D721Med (cell line): ENCODE measurements at regions not wholly inside any gene's neighbourhood (a gene's known extent, or its start where the extent isn't known, plus 50 kb on each side); places are given as distances from the start of the nearest gene placed in this dataset.

Experiments used
- DNase-seq: peaks from one replicate; pipeline ENCODE4 v3.0.0; 2011; ENCODE audit warnings: low spot score; ENCODE audit not compliant: insufficient read length
- FAIRE-seq: peaks from 2 replicates; lab custom pipeline; 2011; peaks lifted over from hg19 to GRCh38; lab: Jason Lieb, UNC
- CTCF ChIP-seq: IDR thresholded peaks from 2 replicates; pipeline ENCODE4 v1.5.1; 2012; ENCODE audit warnings: mild to moderate bottlenecking, control low read depth; ENCODE audit not compliant: insufficient read depth; ENCODE audit errors: missing control alignments

DNA sequence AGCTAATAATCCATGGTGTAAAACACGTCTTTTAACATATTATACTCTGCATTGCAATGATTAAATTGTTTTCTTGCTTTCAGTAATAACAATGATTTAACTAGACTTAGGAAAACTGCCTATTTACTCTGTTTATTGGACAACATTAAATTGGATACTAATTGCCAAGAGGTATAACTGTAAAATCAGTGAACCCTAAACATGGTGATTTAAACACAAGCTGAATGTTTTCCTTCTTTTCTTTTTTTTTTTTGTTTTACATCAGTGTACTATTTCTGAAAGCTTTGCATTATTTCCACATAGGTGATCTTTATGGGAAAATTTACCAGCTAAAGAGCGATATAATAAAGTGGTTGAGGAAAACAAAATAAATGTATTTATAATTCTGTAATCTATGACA lies 276.7 kb downstream of the PCDH7 start:
- TF ChIP-seq CTCF: no peak
- DNase-seq (no peak), FAIRE-seq (no peak)

DNA sequence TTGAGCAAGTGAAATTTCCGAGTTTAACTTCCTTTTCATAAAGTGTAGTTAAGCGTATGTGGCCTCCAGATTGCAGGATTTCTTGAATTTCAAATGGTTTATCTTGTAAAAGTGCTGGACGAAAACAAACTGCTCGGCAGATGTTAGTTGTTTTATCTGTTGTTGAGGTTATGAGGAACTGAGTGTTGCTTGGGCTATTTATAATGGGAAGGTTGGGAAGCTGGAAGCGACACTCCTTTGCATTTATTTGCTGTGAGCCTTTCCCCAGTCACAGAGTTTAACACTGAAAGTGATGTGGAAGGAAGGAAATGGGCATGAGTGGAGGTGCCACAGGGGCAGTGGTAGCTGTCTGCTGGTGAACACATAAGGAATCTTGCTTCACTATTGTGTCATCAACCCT lies 284.9 kb downstream of the PCDH7 start:
- no peak for TF ChIP-seq CTCF
- no peak for DNase-seq
- no peak for FAIRE-seq

- no peak for FAIRE-seq
- no peak for DNase-seq
- no peak for TF ChIP-seq CTCF
These were observed 287.7 kb downstream of the PCDH7 start for GRCh38 chr4:31007858-31008257.

DNA sequence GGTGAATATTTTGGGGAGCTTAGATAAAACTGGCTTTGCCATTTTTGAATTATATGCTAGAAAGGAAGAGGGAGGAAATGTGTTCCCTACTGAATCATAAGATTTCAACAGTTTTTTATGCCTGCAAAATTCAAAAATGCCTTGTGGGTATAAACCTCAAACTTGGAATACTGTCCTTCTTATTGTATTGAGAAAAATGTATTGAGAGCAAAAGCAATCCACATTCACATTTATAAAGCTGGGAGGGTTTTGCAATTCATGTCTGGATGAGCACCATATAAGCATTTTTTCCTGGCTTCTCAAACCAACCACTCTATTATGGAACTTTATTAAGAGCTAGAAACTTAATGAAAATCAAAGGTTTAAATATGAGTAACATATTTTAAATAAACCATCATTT lies 289.8 kb downstream of the PCDH7 start:
- DNase-seq (no peak), FAIRE-seq (no peak)
- TF ChIP-seq CTCF: no peak

- no peak for FAIRE-seq
- TF ChIP-seq CTCF: no peak
- no peak for DNase-seq
These were observed 295.0 kb downstream of the PCDH7 start for GRCh38 chr4:31015123-31015522.

GRCh38 chr4:31016322-31017061 lies 296.3 kb downstream of the PCDH7 start:
- no peak for DNase-seq
- FAIRE-seq: no peak
- TF ChIP-seq CTCF: no peak

DNA sequence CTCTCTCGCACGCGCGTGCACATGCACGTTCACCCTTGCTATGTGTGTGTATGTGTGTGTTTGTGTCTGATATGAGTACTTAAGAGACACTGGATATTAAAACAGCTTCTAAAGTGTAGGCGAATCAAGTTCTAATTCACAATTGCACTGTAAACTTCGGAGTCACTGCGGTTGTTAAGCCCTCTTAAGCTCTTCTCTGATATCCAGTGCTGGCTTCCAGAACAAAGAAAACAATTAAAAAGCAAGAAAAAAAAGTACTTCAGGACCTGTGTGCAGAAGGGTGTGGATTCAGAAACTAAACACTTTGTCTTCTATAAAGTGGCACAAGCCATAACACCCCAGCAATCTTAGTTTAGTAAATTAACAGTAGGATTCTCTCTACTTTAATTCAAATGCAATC lies 300.2 kb downstream of the PCDH7 start:
- FAIRE-seq (no peak), DNase-seq (no peak)
- TF ChIP-seq CTCF: no peak
